Dermis microvascular lymphatic vessel endothelial cell (primary cell): ENCODE measurements at regions not wholly inside any gene's neighbourhood (a gene's known extent, or its start where the extent isn't known, plus 50 kb on each side); places are given as distances from the start of the nearest gene placed in this dataset.

ENCODE experiments used
- DNase-seq, 2 donors: peaks; one replicate each; pipeline versions ENCODE4 v3.0.0 to v3.0.0-alpha.2; 2010; ENCODE audit warnings: low read depth in 2 of 2

- DNase-seq = no peak
Observed at GRCh38 chr5:125583321-125584139, 837.1 kb upstream of the ZNF608 start.

- DNase-seq = no peak
Observed at GRCh38 chr5:125584140-125584520, 837.7 kb upstream of the ZNF608 start.

- no peak for DNase-seq
Observed at GRCh38 chr5:125587631-125588030, 835.6 kb upstream of the GRAMD2B start.

- no peak for DNase-seq
Observed at GRCh38 chr5:125592856-125593255, 830.4 kb upstream of the GRAMD2B start.

GRCh38 chr5:125595095-125595494, 828.1 kb upstream of the GRAMD2B start:
- DNase-seq = no peak

DNA sequence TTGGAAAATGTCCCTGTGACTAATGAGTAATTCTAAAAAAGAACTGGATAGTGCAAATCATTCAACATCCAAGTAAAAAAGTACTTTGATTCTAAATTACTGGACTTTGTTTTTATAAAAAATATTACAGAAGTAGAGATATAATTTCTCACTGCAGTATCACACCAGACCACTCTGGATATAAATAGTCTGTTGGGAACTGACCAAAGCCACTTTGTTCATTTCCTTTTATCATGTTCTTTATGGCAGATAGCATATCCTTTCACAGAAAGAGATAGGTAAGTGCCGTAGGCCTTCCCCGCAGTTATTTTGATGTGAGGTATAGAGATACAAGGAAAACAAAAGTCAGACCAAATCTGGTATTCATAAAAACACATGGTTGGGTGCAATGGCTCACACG, 827.4 kb upstream of the GRAMD2B start:
- DNase-seq = no peak

DNA sequence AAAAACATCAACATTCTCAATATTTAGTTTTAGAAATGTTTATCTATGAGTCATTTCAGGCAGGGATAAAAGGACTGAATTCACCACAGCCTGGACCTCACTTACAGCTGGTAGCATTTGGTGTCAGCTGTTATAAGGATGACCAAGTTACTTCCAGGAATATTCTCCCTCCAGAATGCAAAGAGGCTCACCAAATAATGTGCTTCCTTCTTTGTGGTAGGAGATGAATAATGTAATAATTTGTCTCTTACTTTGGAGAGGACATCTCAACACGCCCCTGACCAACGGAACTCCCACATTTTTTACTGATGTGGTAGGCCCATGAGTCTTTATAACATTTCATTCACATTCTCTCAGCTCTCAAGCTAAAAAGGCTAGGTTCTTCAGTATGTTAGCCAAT, 825.9 kb upstream of the GRAMD2B start:
- DNase-seq = no peak

GRCh38 chr5:125600559-125600958, 822.6 kb upstream of the GRAMD2B start:
- no peak for DNase-seq

GRCh38 chr5:125602184-125602583, 821.0 kb upstream of the GRAMD2B start:
- no peak for DNase-seq

DNA sequence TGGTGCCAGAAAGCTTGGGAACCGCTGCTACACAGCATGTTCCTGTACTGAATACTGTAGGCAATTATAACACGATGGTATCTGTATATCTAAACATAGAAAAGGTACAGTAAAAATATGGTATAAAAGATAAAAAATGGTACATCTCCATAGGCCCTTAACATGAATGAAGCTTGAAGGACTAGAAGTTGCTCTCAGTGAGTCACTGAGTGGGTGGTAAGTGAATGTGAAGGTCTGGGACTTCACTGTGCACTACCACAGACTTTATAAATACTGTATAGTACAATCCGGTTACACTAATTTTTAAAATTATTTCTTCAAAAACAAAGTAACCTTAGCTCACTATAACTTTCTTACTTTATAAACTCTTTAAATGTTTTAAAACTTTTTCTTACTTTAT, 819.9 kb upstream of the GRAMD2B start:
- no peak for DNase-seq

- no peak for DNase-seq
Observed at GRCh38 chr5:125604104-125604503, 819.1 kb upstream of the GRAMD2B start.

- DNase-seq = peak in 1 of 2 donors; percentile 42
Observed at GRCh38 chr5:125607018-125607417, 816.2 kb upstream of the GRAMD2B start.

- DNase-seq = no peak
Observed at GRCh38 chr5:125609011-125609410, 814.2 kb upstream of the GRAMD2B start.

DNA sequence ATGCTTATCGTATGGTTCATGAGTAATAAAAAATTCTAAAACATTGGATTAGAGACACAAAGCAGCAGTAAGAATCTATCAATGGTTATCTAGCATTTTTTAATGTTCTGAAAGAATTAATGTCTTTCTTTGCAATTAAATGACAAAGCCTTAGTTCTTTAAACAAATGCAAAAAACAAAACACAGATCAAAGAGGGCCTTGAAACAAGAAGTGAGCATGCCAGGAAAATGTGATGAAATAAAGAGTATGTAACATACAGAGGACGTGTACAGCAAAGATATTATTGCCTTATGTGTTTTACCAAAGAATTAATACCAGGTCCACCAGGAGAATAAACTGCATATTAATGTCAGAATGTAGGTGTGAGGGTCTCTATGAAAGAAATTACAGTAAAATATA, 812.3 kb upstream of the GRAMD2B start:
- peak in 1 of 2 donors; percentile 15 for DNase-seq

DNA sequence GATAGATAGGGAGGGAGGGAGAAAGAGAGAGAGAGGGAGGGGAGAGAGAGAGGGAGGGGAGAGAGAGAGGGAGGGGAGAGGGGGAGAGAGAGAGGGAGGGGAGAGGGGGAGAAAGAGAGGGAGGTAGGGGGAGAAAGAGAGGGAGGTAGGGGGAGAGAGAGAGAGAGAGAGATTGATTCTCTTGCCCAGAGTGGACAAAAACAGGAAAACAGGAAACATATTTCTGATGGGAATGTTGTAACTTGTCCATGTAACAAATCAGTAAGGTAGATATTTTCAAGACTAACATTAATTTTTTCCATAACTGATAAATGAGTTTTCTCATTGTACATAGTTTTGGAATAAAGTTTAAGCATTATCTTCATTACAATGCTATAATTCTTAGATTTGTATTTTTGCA, 811.7 kb upstream of the GRAMD2B start:
- peak; percentile 46 to 48 for DNase-seq

- DNase-seq = peak; percentile 80 to 85
Observed at GRCh38 chr5:125612181-125612721, 811.0 kb upstream of the GRAMD2B start.

DNA sequence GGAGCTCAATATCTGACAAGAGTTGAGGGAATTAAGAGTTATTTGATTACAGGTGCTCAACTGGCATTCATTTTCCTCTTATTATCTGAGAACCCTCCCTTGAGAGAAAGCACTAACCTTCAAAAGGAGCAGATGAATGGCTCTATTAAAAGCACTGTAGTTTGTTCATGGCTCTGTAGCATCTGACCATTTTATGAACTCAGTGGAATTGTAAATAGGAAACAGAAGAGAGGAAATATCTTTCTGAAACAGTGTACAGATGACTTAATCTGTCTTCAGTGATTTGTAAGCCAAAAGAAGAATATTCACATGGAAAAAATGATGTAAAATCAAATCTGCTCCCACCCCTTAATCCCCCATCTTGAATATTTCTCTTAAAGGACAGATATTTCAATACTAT, 810.4 kb upstream of the GRAMD2B start:
- DNase-seq = peak; percentile 76

DNA sequence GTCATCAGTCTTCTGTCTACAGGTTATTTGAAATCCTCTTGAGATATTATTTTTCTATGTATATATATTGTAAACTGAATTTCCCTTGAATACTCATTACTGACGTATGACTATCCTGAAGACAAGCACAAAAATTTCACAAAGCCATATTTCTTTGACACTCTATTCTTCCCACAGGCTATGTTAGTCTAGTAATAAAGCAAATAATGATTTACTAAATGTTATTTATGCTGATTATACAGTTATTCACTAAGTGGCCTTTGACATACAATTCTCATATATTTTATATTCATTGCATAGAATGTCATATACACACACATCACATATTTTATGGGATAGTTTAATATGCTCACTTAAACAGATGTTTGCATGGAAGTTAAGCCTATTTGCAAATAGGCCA, 793.0 kb upstream of the GRAMD2B start:
- DNase-seq = no peak

GRCh38 chr5:125633523-125633922, 789.7 kb upstream of the GRAMD2B start:
- DNase-seq = no peak

DNA sequence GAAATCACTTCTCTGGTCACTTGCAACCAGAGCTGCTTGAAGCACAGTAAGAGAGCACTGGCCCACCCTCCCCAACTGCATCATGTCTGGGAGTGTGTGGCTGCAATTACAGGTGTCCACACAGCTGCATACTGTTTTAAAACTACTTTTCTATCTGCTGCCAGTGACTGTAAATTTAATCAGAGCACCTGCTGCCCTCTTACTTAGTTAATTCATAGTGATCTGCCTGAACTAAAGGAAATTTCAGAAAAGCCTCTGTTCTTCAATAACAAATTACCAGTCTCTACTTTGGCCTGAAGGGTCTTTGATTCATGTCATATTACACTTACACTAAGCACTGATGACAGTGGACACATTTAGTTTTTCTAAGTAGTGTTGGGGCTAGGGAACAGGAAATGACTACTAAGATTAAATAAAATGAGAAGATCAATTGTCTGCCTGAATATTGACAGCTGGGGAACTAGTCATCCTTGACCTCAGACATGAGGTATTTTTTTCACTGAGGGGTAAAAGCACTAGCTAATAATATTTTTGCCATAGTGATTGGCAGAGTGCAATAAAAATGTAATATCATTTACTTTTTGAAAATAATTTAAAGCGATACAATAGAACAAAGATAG, 788.9 kb upstream of the GRAMD2B start:
- peak in 1 of 2 donors; percentile 4 for DNase-seq

GRCh38 chr5:125639858-125640257, 783.4 kb upstream of the GRAMD2B start:
- DNase-seq = no peak

DNA sequence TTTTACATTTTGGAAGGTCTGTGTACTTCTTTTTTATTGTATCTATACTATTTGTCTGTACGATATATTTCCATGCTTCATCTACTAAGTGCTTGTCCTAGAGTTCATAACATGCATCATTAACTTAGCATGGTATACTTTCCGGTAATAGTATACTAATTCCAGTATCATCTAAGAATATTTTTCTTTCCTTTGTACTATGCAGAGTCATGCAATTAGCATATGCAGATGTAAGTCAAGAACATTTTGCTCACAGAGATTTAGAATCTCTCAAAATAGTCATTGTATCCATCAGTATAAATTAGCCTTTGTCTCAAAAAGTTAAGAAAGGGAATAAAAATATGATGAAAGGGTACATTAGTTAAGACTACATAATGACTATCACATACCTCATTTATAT, 770.4 kb upstream of the GRAMD2B start:
- no peak for DNase-seq

DNA sequence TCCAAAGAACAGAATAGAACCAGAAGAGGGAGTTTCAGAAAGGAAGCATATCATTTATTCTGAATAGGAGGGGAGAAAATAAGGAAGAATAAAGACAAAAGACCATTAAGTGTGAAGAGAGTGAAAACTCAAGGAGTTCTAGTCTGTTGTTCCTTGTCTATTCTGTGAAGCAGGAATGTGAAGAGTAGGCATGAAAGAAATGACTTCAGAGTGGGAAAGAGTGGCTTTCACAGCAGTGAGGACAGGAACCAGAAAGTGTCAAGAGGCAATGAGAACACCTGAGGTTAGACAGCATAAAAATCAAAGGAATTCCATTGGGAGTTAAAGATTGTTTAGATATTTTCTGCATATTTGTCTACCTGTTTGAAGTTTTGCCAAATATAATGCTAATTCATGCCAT, 768.8 kb upstream of the GRAMD2B start:
- DNase-seq = no peak
